ENCODE measurements at regions not wholly inside any gene's neighbourhood (a gene's known extent, or its start where the extent isn't known, plus 50 kb on each side); places are given as distances from the start of the nearest gene placed in this dataset.

DNA sequence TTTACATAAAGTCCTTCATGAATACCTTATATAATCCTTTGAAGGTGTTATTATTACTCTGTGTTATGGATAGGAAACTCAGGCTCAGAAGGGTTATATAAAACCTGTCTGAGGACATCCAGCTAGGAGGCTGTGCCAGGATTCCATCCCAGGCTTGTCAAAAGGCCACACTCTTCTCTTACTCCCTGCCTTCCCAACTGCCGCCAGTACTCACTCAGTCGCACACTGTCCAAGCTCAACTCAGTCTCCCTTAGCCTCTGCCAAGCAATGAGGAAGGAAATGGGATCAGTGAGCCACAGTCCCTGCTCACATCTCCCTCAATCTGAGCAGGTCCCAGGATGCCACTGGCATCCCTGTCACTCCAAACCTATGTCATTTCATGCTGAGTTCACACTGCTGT, 94.4 kb downstream of the NAV1 start:
- DNase-seq (ENCODE audit: low read depth): no peak
- no peak overlapping the region for H3K4me3 ChIP-seq (ENCODE audit: low read depth, low read length)
- TF ChIP-seq, protein P1, sequence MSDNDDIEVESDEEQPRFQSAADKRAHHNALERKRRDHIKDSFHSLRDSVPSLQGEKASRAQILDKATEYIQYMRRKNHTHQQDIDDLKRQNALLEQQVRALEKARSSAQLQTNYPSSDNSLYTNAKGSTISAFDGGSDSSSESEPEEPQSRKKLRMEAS (IDR thresholded peaks at IDR 0.05; ENCODE audit: low read depth, low read length): no peak
- no peak for TF ChIP-seq MYC (IDR thresholded peaks at IDR 0.05; ENCODE audit: low read depth, low read length)
- no peak for TF ChIP-seq POLR2A (IDR thresholded peaks at IDR 0.05; ENCODE audit: extremely low read depth, insufficient read length)
- TF ChIP-seq, protein P2, sequence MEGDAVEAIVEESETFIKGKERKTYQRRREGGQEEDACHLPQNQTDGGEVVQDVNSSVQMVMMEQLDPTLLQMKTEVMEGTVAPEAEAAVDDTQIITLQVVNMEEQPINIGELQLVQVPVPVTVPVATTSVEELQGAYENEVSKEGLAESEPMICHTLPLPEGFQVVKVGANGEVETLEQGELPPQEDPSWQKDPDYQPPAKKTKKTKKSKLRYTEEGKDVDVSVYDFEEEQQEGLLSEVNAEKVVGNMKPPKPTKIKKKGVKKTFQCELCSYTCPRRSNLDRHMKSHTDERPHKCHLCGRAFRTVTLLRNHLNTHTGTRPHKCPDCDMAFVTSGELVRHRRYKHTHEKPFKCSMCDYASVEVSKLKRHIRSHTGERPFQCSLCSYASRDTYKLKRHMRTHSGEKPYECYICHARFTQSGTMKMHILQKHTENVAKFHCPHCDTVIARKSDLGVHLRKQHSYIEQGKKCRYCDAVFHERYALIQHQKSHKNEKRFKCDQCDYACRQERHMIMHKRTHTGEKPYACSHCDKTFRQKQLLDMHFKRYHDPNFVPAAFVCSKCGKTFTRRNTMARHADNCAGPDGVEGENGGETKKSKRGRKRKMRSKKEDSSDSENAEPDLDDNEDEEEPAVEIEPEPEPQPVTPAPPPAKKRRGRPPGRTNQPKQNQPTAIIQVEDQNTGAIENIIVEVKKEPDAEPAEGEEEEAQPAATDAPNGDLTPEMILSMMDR (IDR thresholded peaks at IDR 0.05; ENCODE audit: low read depth, low read length): no peak

GRCh38 chr1:201633811-201634210, 94.9 kb downstream of the NAV1 start:
- H3K4me3 ChIP-seq (ENCODE audit: low read depth, low read length): no peak overlapping the region
- DNase-seq (ENCODE audit: low read depth): no peak
- TF ChIP-seq MYC (IDR thresholded peaks at IDR 0.05; ENCODE audit: low read depth, low read length) (no peak), POLR2A (IDR thresholded peaks at IDR 0.05; ENCODE audit: extremely low read depth, insufficient read length) (no peak)
- TF ChIP-seq, protein P1 (IDR thresholded peaks at IDR 0.05; ENCODE audit: low read depth, low read length): no peak
- TF ChIP-seq, protein P2 (IDR thresholded peaks at IDR 0.05; ENCODE audit: low read depth, low read length): no peak

- TF ChIP-seq, protein P2 (IDR thresholded peaks at IDR 0.05; ENCODE audit: low read depth, low read length): no peak
- no peak for TF ChIP-seq MYC (IDR thresholded peaks at IDR 0.05; ENCODE audit: low read depth, low read length)
- TF ChIP-seq, protein P1 (IDR thresholded peaks at IDR 0.05; ENCODE audit: low read depth, low read length): no peak
- no peak for TF ChIP-seq POLR2A (IDR thresholded peaks at IDR 0.05; ENCODE audit: extremely low read depth, insufficient read length)
- DNase-seq (ENCODE audit: low read depth): no peak
- no peak overlapping the region for H3K4me3 ChIP-seq (ENCODE audit: low read depth, low read length)
These were observed 95.3 kb downstream of the NAV1 start for GRCh38 chr1:201634261-201634660.

- H3K4me3 ChIP-seq (ENCODE audit: low read depth, low read length): no peak overlapping the region
- DNase-seq (ENCODE audit: low read depth): no peak
- TF ChIP-seq, protein P1 (IDR thresholded peaks at IDR 0.05; ENCODE audit: low read depth, low read length): no peak
- no peak for TF ChIP-seq POLR2A (IDR thresholded peaks at IDR 0.05; ENCODE audit: extremely low read depth, insufficient read length)
- TF ChIP-seq, protein P2 (IDR thresholded peaks at IDR 0.05; ENCODE audit: low read depth, low read length): no peak
These were observed 97.2 kb downstream of the NAV1 start for GRCh38 chr1:201636097-201636496.

- TF ChIP-seq, protein P2 (IDR thresholded peaks at IDR 0.05; ENCODE audit: low read depth, low read length): no peak
- TF ChIP-seq, protein P1 (IDR thresholded peaks at IDR 0.05; ENCODE audit: low read depth, low read length): no peak
- no peak for TF ChIP-seq MYC (IDR thresholded peaks at IDR 0.05; ENCODE audit: low read depth, low read length)
- TF ChIP-seq POLR2A (IDR thresholded peaks at IDR 0.05; ENCODE audit: extremely low read depth, insufficient read length): no peak
- no peak for DNase-seq (ENCODE audit: low read depth)
- H3K4me3 ChIP-seq (ENCODE audit: low read depth, low read length): no peak overlapping the region
These were observed 97.6 kb downstream of the NAV1 start for GRCh38 chr1:201636510-201636971.

Data from NB4 (cell line).